Activated CD4-positive, alpha-beta T cell treated with anti-CD3 and anti-CD28 coated beads, Interleukin-2, amount 10 ng/mL, durations not matched to agents 24 days and 14 days (primary cell): ENCODE measurements at regions not wholly inside any gene's neighbourhood (a gene's known extent, or its start where the extent isn't known, plus 50 kb on each side); places are given as distances from the start of the nearest gene placed in this dataset.

Experiments
- DNase-seq: peaks from one replicate; pipeline ENCODE4 v3.0.0; 2022
- H3K27ac Mint-ChIP-seq: one replicate; pipeline ENCODE4 v1.8.0; 2022; ENCODE audit warnings: mild to moderate bottlenecking, mixed read lengths
- H3K27me3 Mint-ChIP-seq: one replicate; pipeline ENCODE4 v1.8.0; 2022; ENCODE audit warnings: mixed read lengths
- H3K36me3 Mint-ChIP-seq: one replicate; pipeline ENCODE4 v1.8.0; 2022; ENCODE audit warnings: low read depth, mild to moderate bottlenecking, mixed read lengths
- H3K4me1 Mint-ChIP-seq: one replicate; pipeline ENCODE4 v1.8.0; 2021; ENCODE audit warnings: mixed read lengths
- H3K4me3 Mint-ChIP-seq: one replicate; pipeline ENCODE4 v1.8.0; 2022; ENCODE audit warnings: mild to moderate bottlenecking, moderate library complexity, mixed read lengths
- H3K9me3 Mint-ChIP-seq: one replicate; pipeline ENCODE4 v1.8.0; 2021; ENCODE audit warnings: mixed read lengths
- intact Hi-C: fragments of 100-400 bp; cut with micrococcal nuclease; formaldehyde crosslinking; loops from one replicate; pipeline ENCODE4 v1.15.1; 2023

DNA sequence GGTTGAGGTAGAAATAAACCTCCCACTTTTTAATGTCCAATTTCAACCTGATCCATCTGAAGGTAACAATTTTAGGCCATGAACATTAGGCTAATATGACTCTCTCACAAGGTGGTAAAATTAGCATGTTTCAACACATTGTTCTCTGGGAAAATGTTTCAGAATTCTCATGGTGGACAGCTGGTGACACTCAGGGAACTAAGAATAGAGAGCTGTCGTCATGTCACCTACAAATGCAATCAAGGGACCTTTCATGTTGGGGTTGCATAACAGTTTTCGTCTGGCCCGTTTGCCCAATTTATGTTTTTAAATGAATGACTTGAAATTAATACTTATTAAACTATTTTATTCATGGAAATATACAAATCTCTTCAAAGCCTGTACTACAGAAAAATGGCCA is 180.7 kb upstream of the PRICKLE1 start:
- Mint-ChIP-seq H3K9me3 (peaks cover 5% of the 10 kb centered on the region), H3K27ac (no peak overlapping the region)
- intact Hi-C loops, result no loop called here

DNA sequence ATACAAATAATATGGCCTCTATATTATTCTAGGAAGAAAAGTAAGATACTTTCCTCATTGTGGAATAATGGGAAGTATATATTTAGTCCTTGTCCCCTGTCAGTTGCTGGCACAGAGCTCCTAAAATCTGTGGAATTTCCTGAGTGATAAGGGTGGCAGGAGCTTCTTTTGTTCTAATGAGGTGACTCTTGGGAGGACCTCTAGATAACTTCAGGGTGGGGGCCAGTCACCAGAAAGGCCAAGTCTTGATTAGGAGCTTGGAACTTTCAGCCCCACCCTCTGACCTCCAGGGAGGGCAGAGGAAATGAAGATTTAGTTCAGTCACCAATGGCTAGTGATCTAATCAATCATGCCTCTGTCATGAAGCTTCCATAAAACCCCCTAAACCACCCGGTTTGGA is 179.9 kb upstream of the PRICKLE1 start:
- Mint-ChIP-seq H3K9me3 (peaks cover 5% of the 10 kb centered on the region), H3K4me3 (no peak overlapping the region), H3K4me1 (no peaks in the 10 kb centered on the region), H3K27me3 (no peaks in the 10 kb centered on the region), H3K36me3 (no peaks in the 10 kb centered on the region), H3K27ac (no peak overlapping the region)
- DNase-seq, result no peak
- intact Hi-C loops, result no loop called here

More for the DNA sequence above, 180.7 kb upstream of the PRICKLE1 start:
- H3K27me3 Mint-ChIP-seq, result no peaks in the 10 kb centered on the region
- H3K4me1 Mint-ChIP-seq, result no peaks in the 10 kb centered on the region
- no peaks in the 10 kb centered on the region for H3K36me3 Mint-ChIP-seq
- DNase-seq, result no peak
- no peak overlapping the region for H3K4me3 Mint-ChIP-seq

DNA sequence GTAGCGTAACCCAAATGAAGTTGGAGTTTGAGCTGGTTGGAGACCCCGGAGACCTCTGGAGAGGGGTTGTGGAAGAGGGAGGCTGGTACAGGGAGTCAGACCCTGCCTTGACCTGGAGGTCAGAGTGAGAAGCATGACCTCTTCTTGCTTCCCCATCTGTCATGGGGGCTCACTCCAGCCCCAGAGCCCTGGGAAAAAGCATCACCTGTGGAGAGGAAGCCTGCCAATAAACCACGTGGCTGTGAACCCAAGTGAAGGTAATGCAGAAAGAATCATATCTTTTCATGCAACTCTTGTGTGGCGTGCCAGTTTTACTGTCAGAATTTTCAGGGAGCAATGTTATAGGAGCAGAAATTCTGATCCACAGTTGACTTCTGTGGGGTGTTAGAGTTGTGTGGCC is 178.5 kb upstream of the PRICKLE1 start:
- no peaks in the 10 kb centered on the region for H3K27me3 Mint-ChIP-seq
- intact Hi-C loops, result no loop called here
- no peak overlapping the region for H3K27ac Mint-ChIP-seq
- H3K4me3 Mint-ChIP-seq, result no peak overlapping the region
- H3K36me3 Mint-ChIP-seq, result no peaks in the 10 kb centered on the region
- peaks cover 5% of the 10 kb centered on the region for H3K9me3 Mint-ChIP-seq
- H3K4me1 Mint-ChIP-seq, result no peaks in the 10 kb centered on the region
- no peak for DNase-seq

DNA sequence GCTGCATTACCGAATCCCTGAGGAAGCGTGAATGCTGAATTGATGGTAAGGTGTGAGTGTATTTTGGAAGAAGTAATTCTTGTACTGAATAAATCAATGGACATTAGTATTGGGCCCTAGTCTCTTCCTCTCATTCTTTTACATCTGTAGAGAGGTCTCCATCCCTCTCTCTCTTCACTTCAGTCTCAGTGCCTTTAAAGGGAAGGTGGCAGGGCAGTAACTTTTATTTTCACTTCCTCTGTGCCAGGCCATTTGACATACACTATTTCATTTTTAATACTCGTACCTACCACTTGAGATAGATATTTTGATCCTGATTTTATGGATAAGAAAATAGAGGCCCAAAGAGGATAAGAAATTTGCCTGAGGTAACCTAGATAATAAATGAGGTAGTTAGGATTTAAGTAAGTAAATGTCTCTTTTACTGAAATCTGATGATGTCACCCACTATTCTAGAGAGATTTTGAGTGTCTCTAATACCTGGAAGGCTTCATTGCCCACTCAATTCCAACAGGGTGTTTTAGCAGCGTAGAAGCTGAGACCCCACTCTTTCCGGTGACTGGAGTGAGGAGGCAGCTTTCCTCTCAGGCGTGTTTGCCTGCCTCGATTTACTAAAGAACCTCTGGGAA is 177.9 kb upstream of the PRICKLE1 start:
- DNase-seq, result no peak
- Mint-ChIP-seq H3K36me3 (no peaks in the 10 kb centered on the region), H3K9me3 (peaks cover 5% of the 10 kb centered on the region), H3K27ac (no peak overlapping the region), H3K27me3 (no peaks in the 10 kb centered on the region), H3K4me3 (no peak overlapping the region), H3K4me1 (no peaks in the 10 kb centered on the region)
- intact Hi-C loops, result no loop called here

- DNase-seq, result no peak
- Mint-ChIP-seq H3K4me1 (no peaks in the 10 kb centered on the region), H3K4me3 (no peak overlapping the region), H3K36me3 (no peaks in the 10 kb centered on the region), H3K9me3 (peaks cover 5% of the 10 kb centered on the region), H3K27ac (no peak overlapping the region), H3K27me3 (no peaks in the 10 kb centered on the region)
- intact Hi-C loops, result no loop called here
These were observed 177.2 kb upstream of the PRICKLE1 start for GRCh38 chr12:42766754-42767153.

GRCh38 chr12:42766026-42766425 is 176.5 kb upstream of the PRICKLE1 start:
- no peak overlapping the region for H3K4me3 Mint-ChIP-seq
- H3K36me3 Mint-ChIP-seq, result no peaks in the 10 kb centered on the region
- no peaks in the 10 kb centered on the region for H3K9me3 Mint-ChIP-seq
- DNase-seq, result no peak
- intact Hi-C loops, result no loop called here
- no peak overlapping the region for H3K27ac Mint-ChIP-seq
- no peaks in the 10 kb centered on the region for H3K4me1 Mint-ChIP-seq
- no peaks in the 10 kb centered on the region for H3K27me3 Mint-ChIP-seq

DNA sequence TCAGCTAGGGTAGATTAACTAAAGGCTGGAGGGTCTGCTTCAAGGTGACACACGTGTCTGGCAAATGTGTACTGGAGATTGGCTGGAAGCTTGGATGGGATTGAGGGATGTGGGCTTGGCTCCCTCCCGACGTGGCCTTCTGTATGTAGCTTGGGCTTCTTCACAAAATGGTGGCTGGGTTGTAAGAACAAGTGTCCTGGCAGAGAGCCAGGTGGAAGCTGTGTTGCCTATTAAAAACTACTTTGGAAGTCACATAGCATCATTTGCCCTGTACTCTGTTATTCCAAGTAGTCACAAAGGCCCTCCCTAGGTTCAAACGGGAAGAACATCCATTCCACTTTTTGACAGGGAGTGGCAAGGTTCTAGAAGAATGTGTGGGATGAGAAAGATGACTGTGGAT is 174.1 kb upstream of the PRICKLE1 start:
- H3K36me3 Mint-ChIP-seq, result no peaks in the 10 kb centered on the region
- intact Hi-C loops, result no loop called here
- H3K4me3 Mint-ChIP-seq, result no peak overlapping the region
- no peaks in the 10 kb centered on the region for H3K27me3 Mint-ChIP-seq
- DNase-seq, result no peak
- H3K9me3 Mint-ChIP-seq, result no peaks in the 10 kb centered on the region
- H3K4me1 Mint-ChIP-seq, result no peaks in the 10 kb centered on the region
- no peak overlapping the region for H3K27ac Mint-ChIP-seq

- no peak overlapping the region for H3K27ac Mint-ChIP-seq
- H3K9me3 Mint-ChIP-seq, result no peaks in the 10 kb centered on the region
These were observed 172.9 kb upstream of the PRICKLE1 start for GRCh38 chr12:42762395-42762925.

GRCh38 chr12:42761601-42762350 is 172.2 kb upstream of the PRICKLE1 start:
- Mint-ChIP-seq H3K27ac (no peak overlapping the region), H3K4me1 (no peaks in the 10 kb centered on the region), H3K9me3 (no peaks in the 10 kb centered on the region), H3K4me3 (no peak overlapping the region), H3K27me3 (no peaks in the 10 kb centered on the region), H3K36me3 (no peaks in the 10 kb centered on the region)
- intact Hi-C loops, result no loop called here
- DNase-seq, result no peak

More at GRCh38 chr12:42762395-42762925, 172.9 kb upstream of the PRICKLE1 start:
- Mint-ChIP-seq H3K36me3 (no peaks in the 10 kb centered on the region), H3K27me3 (no peaks in the 10 kb centered on the region), H3K4me3 (no peak overlapping the region), H3K4me1 (no peaks in the 10 kb centered on the region)
- intact Hi-C loops, result no loop called here
- DNase-seq, result no peak

- Mint-ChIP-seq H3K27ac (no peak overlapping the region), H3K4me1 (no peaks in the 10 kb centered on the region), H3K36me3 (no peaks in the 10 kb centered on the region), H3K4me3 (no peak overlapping the region), H3K9me3 (no peaks in the 10 kb centered on the region), H3K27me3 (no peaks in the 10 kb centered on the region)
- intact Hi-C loops, result no loop called here
- no peak for DNase-seq
These were observed 171.5 kb upstream of the PRICKLE1 start for GRCh38 chr12:42761086-42761485.

DNA sequence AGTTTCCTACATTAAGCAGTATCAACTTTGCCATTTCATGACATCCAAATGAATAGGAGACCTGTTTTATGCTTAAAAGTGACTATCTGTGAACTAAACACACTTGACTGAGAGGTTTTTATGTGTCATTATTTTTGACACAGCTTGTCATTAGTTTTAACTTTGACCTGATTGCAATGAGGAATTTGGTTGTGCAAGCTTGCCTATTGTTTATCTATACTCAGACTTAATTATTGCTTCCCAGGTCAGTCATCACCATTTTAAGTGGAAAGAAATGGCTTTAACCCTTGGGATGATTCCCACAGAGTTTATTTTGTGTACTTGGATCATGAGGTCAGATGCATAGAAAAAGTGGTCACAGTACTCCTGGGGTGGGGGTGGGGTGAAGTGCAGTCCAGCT is 171.0 kb upstream of the PRICKLE1 start:
- intact Hi-C loops, result no loop called here
- H3K27me3 Mint-ChIP-seq, result no peaks in the 10 kb centered on the region
- no peaks in the 10 kb centered on the region for H3K36me3 Mint-ChIP-seq
- no peak overlapping the region for H3K27ac Mint-ChIP-seq
- H3K4me1 Mint-ChIP-seq, result no peaks in the 10 kb centered on the region
- no peaks in the 10 kb centered on the region for H3K9me3 Mint-ChIP-seq
- no peak overlapping the region for H3K4me3 Mint-ChIP-seq
- no peak for DNase-seq

DNA sequence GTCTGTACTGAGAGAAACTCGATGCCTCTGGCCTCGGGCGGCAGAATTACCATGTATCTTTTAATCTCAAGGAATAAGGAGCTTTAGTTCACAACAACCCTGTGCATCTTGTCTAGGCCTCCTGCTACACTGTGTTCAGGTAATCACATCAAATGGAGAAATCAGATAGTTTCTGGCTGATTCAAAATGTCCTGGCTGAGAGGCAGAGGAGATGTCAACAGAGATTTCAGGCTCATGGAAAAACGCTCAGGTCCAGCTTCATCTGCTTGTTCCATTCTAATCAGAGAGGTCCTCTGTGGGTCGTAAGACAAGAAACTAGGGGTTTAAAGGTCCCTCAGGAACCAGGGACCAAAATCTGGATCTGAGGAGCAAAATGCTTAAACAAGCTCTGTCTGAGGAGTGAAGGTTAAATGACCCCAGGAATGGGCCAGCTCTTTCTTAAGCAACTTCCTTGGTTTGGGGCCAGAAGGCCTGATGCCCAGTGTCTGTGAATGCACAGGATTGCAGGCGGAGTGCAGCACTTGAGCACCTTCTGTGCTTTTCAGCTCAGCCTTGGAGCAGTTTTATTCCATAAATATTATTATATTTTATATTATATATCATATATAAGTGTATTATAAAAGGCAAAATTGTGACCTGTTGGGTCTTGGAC is 170.2 kb upstream of the PRICKLE1 start:
- H3K9me3 Mint-ChIP-seq, result no peaks in the 10 kb centered on the region
- no peak for DNase-seq

DNA sequence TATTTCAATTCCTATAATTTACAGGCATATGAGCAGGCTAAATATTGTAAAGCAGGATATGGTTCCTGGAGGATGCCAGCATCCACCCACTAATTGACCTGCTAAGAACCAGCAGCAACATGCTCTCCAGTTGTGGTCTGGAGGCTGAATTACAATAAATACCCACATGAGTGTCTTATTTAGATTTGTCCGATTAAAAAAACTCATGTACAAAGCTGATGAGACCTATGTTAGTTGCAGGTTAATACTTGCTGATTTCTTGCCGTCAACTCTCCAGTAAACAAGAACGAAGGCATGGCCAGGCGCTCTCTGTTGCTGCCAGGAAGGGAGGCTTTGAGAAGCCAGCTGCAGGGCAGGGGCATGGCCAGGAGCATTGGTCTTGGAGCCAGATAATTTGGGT is 169.3 kb upstream of the PRICKLE1 start:
- intact Hi-C loops, result no loop called here
- no peak for DNase-seq
- Mint-ChIP-seq H3K27ac (no peak overlapping the region), H3K27me3 (no peaks in the 10 kb centered on the region), H3K4me3 (no peak overlapping the region), H3K36me3 (no peaks in the 10 kb centered on the region), H3K9me3 (no peaks in the 10 kb centered on the region), H3K4me1 (no peaks in the 10 kb centered on the region)

More for the DNA sequence above, 170.2 kb upstream of the PRICKLE1 start:
- Mint-ChIP-seq H3K4me1 (no peaks in the 10 kb centered on the region), H3K27ac (no peak overlapping the region), H3K27me3 (no peaks in the 10 kb centered on the region), H3K36me3 (no peaks in the 10 kb centered on the region), H3K4me3 (no peak overlapping the region)
- intact Hi-C loops, result no loop called here

- H3K36me3 Mint-ChIP-seq, result no peaks in the 10 kb centered on the region
- intact Hi-C loops, result no loop called here
- H3K4me1 Mint-ChIP-seq, result no peaks in the 10 kb centered on the region
- H3K4me3 Mint-ChIP-seq, result no peak overlapping the region
- H3K9me3 Mint-ChIP-seq, result no peaks in the 10 kb centered on the region
- no peak overlapping the region for H3K27ac Mint-ChIP-seq
- no peak for DNase-seq
- no peaks in the 10 kb centered on the region for H3K27me3 Mint-ChIP-seq
These were observed 168.1 kb upstream of the PRICKLE1 start for GRCh38 chr12:42757624-42758119.
